ENCODE measurements at regions not wholly inside any gene's neighbourhood (a gene's known extent, or its start where the extent isn't known, plus 50 kb on each side); places are given as distances from the start of the nearest gene placed in this dataset.
A peak's percentile ranks its signal among the peaks of the same experiment; 100 is the strongest.

DNA sequence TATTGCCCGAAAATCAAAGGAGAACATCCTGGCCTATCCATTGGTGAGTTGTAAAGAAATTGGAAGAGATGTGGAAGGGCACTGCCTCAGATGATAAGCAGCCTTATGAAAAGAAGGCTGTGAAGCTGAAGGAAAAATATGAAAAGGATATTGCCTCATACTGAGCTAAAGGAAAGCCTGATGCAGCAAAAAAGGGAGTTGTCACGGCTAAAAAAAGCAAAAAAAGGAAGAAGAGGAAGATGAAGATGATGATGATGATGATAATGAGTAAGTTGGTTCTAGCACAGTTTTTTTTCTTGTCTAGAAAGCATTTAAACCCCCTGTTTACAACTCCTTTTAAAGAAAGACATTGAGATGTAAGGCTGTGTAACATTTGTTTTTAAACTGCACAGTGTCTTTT lies 59.8 kb upstream of the ZBED3 start:
- H3K4me1 ChIP-seq: peaks cover 0 to 16% (median 0%) of the 10 kb centered on the region in 3 donors
- H3K9me3 ChIP-seq: no peaks in the 10 kb centered on the region
- H3K4me3 ChIP-seq: no peak overlapping the region
- TF ChIP-seq POLR2A (IDR thresholded peaks at IDR 0.05): no peak
- TF ChIP-seq, protein P1, sequence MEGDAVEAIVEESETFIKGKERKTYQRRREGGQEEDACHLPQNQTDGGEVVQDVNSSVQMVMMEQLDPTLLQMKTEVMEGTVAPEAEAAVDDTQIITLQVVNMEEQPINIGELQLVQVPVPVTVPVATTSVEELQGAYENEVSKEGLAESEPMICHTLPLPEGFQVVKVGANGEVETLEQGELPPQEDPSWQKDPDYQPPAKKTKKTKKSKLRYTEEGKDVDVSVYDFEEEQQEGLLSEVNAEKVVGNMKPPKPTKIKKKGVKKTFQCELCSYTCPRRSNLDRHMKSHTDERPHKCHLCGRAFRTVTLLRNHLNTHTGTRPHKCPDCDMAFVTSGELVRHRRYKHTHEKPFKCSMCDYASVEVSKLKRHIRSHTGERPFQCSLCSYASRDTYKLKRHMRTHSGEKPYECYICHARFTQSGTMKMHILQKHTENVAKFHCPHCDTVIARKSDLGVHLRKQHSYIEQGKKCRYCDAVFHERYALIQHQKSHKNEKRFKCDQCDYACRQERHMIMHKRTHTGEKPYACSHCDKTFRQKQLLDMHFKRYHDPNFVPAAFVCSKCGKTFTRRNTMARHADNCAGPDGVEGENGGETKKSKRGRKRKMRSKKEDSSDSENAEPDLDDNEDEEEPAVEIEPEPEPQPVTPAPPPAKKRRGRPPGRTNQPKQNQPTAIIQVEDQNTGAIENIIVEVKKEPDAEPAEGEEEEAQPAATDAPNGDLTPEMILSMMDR (IDR thresholded peaks at IDR 0.05): no peak
- intact Hi-C loops (cut with DNase I): loop anchor here (10.0 kb wide), 1 partner anchor 348 kb away; the partner anchor contains the start of gene WDR41
- DNase-seq: no peak
- WGBS, 2 donors: 76 to 77% methylated on average over 2 of the region's 2 CpGs
- H3K36me3 ChIP-seq: no peaks in the 10 kb centered on the region
- no peak overlapping the region for H3K27ac ChIP-seq
- H3K27me3 ChIP-seq: peaks cover 0 to 5% (median 0%) of the 10 kb centered on the region in 4 donors

DNA sequence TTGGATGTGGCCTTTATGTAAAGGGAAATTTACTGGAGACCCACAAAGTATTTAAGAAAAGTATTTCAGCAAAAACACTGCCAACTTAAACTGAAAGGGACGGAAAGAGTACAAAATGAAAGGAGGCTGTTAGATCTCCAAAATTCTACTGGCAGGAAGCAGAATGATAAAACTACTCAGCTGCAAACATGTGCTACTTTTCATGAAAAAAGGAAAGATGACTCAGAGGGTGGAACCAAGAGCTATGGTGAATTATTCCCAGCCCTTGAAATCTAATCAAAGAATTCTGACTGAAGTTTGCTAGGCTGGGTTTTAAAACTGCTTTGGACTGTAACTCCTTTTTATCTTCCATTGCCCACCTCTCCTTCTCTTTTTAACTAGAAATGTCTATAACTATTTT lies 58.6 kb upstream of the ZBED3 start:
- intact Hi-C loops (cut with DNase I): loop anchor here (10.0 kb wide), 1 partner anchor 349 kb away; the partner anchor contains the start of gene WDR41
- no peak overlapping the region for H3K4me3 ChIP-seq
- peak overlapping the region in 2 of 4 donors; percentile 6 to 15 for H3K27ac ChIP-seq
- H3K4me1 ChIP-seq: peaks cover 0 to 16% (median 0%) of the 10 kb centered on the region in 3 donors
- no peak for TF ChIP-seq POLR2A (IDR thresholded peaks at IDR 0.05)
- TF ChIP-seq, protein P1 (IDR thresholded peaks at IDR 0.05): no peak
- peaks cover 0 to 5% (median 0%) of the 10 kb centered on the region in 4 donors for H3K27me3 ChIP-seq
- no peaks in the 10 kb centered on the region for H3K9me3 ChIP-seq
- WGBS, 2 donors: 28 to 62% methylated on average over 1 of the region's 1 CpG
- no peak for DNase-seq
- H3K36me3 ChIP-seq: no peaks in the 10 kb centered on the region

DNA sequence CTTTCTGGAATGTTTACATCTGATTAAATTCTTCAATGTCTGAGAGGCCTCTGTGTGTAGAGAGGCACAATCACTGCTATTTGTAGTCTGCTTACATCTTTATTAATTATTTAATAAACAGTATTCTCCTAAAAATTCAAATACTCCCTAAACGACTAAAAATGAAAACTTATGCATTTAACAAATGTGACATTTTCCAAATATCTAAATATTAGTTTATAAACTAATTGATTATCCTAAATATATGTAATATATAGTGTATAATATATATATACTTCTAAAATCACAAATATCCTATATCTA lies 57.7 kb upstream of the ZBED3 start:
- DNase-seq: no peak
- peaks cover 0 to 5% (median 0%) of the 10 kb centered on the region in 4 donors for H3K27me3 ChIP-seq
- no peak overlapping the region for H3K4me3 ChIP-seq
- no peaks in the 10 kb centered on the region for H3K9me3 ChIP-seq
- H3K27ac ChIP-seq: no peak overlapping the region
- intact Hi-C loops (cut with DNase I): loop anchor here (10.0 kb wide), 1 partner anchor 350 kb away; the partner anchor contains the start of gene WDR41
- TF ChIP-seq POLR2A (IDR thresholded peaks at IDR 0.05): no peak
- TF ChIP-seq, protein P1 (IDR thresholded peaks at IDR 0.05): no peak
- H3K36me3 ChIP-seq: no peaks in the 10 kb centered on the region
- H3K4me1 ChIP-seq: peaks cover 0 to 16% (median 0%) of the 10 kb centered on the region in 3 donors
- WGBS, 2 donors: 50 to 58% methylated on average over 1 of the region's 1 CpG

DNA sequence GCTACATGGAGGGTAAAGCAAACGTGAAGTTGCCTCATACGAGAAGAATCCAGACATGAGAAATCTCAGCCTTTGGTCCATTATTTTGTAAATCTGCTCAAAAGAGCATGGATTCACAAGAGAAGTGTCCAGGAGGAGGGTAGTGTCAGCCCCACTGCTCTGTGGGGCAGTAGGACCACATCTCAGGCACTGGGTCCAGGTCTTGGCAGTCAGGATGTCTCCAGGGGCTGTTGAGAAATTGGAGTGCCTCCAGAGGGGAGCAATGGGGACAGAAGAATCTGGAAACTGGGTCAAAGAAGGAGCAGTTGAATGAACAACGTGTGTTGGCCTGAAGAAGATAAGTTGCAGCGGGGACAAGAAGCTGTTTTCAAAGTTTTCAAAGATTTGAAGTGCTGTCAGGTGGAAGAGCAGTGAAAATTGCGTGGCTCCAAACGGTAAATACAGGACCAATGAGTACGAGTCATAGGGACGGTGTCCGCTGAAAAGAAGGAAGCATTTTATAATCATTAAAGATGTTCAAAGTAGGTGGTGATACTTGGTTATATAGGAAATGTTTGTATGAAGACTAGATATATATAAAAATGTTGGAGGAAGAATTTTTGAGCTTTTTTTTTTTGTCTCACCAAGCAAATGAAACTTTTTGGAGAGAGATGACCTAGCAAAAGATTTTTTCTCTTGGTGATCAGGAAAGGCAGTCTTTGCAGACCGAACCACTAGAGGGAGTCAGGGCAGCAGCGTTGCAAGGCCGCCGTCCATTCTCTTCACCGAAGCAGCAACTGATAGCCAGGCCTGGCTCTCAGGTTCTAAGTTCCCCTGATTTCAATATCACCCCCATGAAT lies 57.1 kb upstream of the ZBED3 start:
- WGBS, 2 donors: 43 to 44% methylated on average over 14 of the region's 14 CpGs
- Histone ChIP-seq H3K9me3 (no peaks in the 10 kb centered on the region), H3K27ac (no peak overlapping the region), H3K27me3 (peaks cover 0 to 5% (median 0%) of the 10 kb centered on the region in 4 donors), H3K4me1 (peaks cover 0 to 16% (median 0%) of the 10 kb centered on the region in 3 donors), H3K4me3 (no peak overlapping the region), H3K36me3 (no peaks in the 10 kb centered on the region)
- intact Hi-C loops (cut with DNase I): loop anchor here (10.0 kb wide), 1 partner anchor 351 kb away; the partner anchor contains the start of gene WDR41
- DNase-seq: no peak
- TF ChIP-seq, protein P1 (IDR thresholded peaks at IDR 0.05): peak; percentile 60 to 75 (median 66)
- TF ChIP-seq POLR2A (IDR thresholded peaks at IDR 0.05): no peak

DNA sequence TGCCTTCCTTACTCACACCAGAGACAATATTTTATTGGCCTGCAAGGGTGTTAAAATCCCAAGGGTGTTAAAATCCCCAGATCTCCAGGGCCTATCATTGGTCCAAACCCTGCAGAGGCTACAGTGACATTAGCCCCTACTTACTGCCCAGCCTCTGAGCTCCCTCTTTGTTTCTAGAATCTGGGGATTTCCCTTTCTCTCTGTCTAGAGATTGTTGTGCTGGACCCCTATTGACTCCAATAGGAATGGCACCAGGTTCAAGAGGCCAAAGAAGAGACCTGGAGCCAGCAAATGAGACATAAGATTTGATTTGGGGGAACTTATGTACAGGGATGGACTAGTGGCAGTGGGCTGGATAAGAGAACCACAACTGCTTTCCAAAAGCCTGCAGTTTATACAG lies 53.3 kb upstream of the ZBED3 start:
- H3K9me3 ChIP-seq: no peaks in the 10 kb centered on the region
- no peak overlapping the region for H3K27ac ChIP-seq
- DNase-seq: no peak
- no peaks in the 10 kb centered on the region for H3K36me3 ChIP-seq
- no peak overlapping the region for H3K4me3 ChIP-seq
- TF ChIP-seq, protein P1 (IDR thresholded peaks at IDR 0.05): no peak
- no peak for TF ChIP-seq POLR2A (IDR thresholded peaks at IDR 0.05)
- intact Hi-C loops (cut with DNase I): loop anchor here (10.0 kb wide), 1 partner anchor 354 kb away; the partner anchor contains the start of gene WDR41
- peaks cover 0 to 7% (median 0%) of the 10 kb centered on the region in 3 donors for H3K4me1 ChIP-seq
- peaks cover 0 to 8% (median 0%) of the 10 kb centered on the region in 4 donors for H3K27me3 ChIP-seq
